ENCODE measurements at regions not wholly inside any gene's neighbourhood (a gene's known extent, or its start where the extent isn't known, plus 50 kb on each side); places are given as distances from the start of the nearest gene placed in this dataset.

GRCh38 chr1:47557066-47557465 lies 119.2 kb downstream of the FOXD2 start:
- Histone ChIP-seq H3K4me3 (ENCODE audit: low read depth, low read length) (no peak overlapping the region), H3K36me3 (ENCODE audit: control insufficient read depth, insufficient read depth, low read length) (no peaks in the 10 kb centered on the region), H3K9ac (ENCODE audit: low read depth, low read length) (no peak overlapping the region), H3K27me3 (ENCODE audit: control insufficient read depth, insufficient read depth, low read length) (peaks cover 2% of the 10 kb centered on the region), H3K4me1 (ENCODE audit: control insufficient read depth, insufficient read depth, low read length) (peaks cover 9% of the 10 kb centered on the region), H3K9me3 (ENCODE audit: control insufficient read depth, insufficient read depth, low read length) (no peaks in the 10 kb centered on the region)

- Histone ChIP-seq H3K4me1 (ENCODE audit: control insufficient read depth, insufficient read depth, low read length) (peaks cover 15% of the 10 kb centered on the region), H3K36me3 (ENCODE audit: control insufficient read depth, insufficient read depth, low read length) (no peaks in the 10 kb centered on the region), H3K4me3 (ENCODE audit: low read depth, low read length) (no peak overlapping the region), H3K27me3 (ENCODE audit: control insufficient read depth, insufficient read depth, low read length) (peaks cover 6% of the 10 kb centered on the region), H3K9ac (ENCODE audit: low read depth, low read length) (no peak overlapping the region), H3K9me3 (ENCODE audit: control insufficient read depth, insufficient read depth, low read length) (no peaks in the 10 kb centered on the region)
These were observed 121.1 kb downstream of the FOXD2 start for GRCh38 chr1:47558601-47559593.

- H3K27me3 ChIP-seq (ENCODE audit: control insufficient read depth, insufficient read depth, low read length): peaks cover 5% of the 10 kb centered on the region
- H3K4me1 ChIP-seq (ENCODE audit: control insufficient read depth, insufficient read depth, low read length): peaks cover 24% of the 10 kb centered on the region
These were observed 122.3 kb downstream of the FOXD2 start for GRCh38 chr1:47559944-47560695.

GRCh38 chr1:47561523-47562007 lies 123.7 kb downstream of the FOXD2 start:
- no peaks in the 10 kb centered on the region for H3K36me3 ChIP-seq (ENCODE audit: control insufficient read depth, insufficient read depth, low read length)
- peaks cover 21% of the 10 kb centered on the region for H3K4me1 ChIP-seq (ENCODE audit: control insufficient read depth, insufficient read depth, low read length)
- peaks cover 7% of the 10 kb centered on the region for H3K27me3 ChIP-seq (ENCODE audit: control insufficient read depth, insufficient read depth, low read length)
- H3K9ac ChIP-seq (ENCODE audit: low read depth, low read length): no peak overlapping the region
- no peaks in the 10 kb centered on the region for H3K9me3 ChIP-seq (ENCODE audit: control insufficient read depth, insufficient read depth, low read length)
- H3K4me3 ChIP-seq (ENCODE audit: low read depth, low read length): no peak overlapping the region

More at GRCh38 chr1:47559944-47560695, 122.3 kb downstream of the FOXD2 start:
- no peaks in the 10 kb centered on the region for H3K36me3 ChIP-seq (ENCODE audit: control insufficient read depth, insufficient read depth, low read length)
- H3K9ac ChIP-seq (ENCODE audit: low read depth, low read length): no peak overlapping the region
- no peaks in the 10 kb centered on the region for H3K9me3 ChIP-seq (ENCODE audit: control insufficient read depth, insufficient read depth, low read length)
- H3K4me3 ChIP-seq (ENCODE audit: low read depth, low read length): no peak overlapping the region

GRCh38 chr1:47562147-47562546 lies 124.3 kb downstream of the FOXD2 start:
- peaks cover 19% of the 10 kb centered on the region for H3K4me1 ChIP-seq (ENCODE audit: control insufficient read depth, insufficient read depth, low read length)
- H3K9me3 ChIP-seq (ENCODE audit: control insufficient read depth, insufficient read depth, low read length): no peaks in the 10 kb centered on the region
- H3K9ac ChIP-seq (ENCODE audit: low read depth, low read length): no peak overlapping the region
- H3K4me3 ChIP-seq (ENCODE audit: low read depth, low read length): no peak overlapping the region
- peaks cover 7% of the 10 kb centered on the region for H3K27me3 ChIP-seq (ENCODE audit: control insufficient read depth, insufficient read depth, low read length)
- no peaks in the 10 kb centered on the region for H3K36me3 ChIP-seq (ENCODE audit: control insufficient read depth, insufficient read depth, low read length)

- Histone ChIP-seq H3K4me3 (ENCODE audit: low read depth, low read length) (no peak overlapping the region), H3K9me3 (ENCODE audit: control insufficient read depth, insufficient read depth, low read length) (no peaks in the 10 kb centered on the region), H3K4me1 (ENCODE audit: control insufficient read depth, insufficient read depth, low read length) (peaks cover 19% of the 10 kb centered on the region), H3K36me3 (ENCODE audit: control insufficient read depth, insufficient read depth, low read length) (no peaks in the 10 kb centered on the region), H3K27me3 (ENCODE audit: control insufficient read depth, insufficient read depth, low read length) (peaks cover 7% of the 10 kb centered on the region), H3K9ac (ENCODE audit: low read depth, low read length) (no peak overlapping the region)
These were observed 125.0 kb downstream of the FOXD2 start for GRCh38 chr1:47562799-47563198.

- Histone ChIP-seq H3K9me3 (ENCODE audit: control insufficient read depth, insufficient read depth, low read length) (no peaks in the 10 kb centered on the region), H3K27me3 (ENCODE audit: control insufficient read depth, insufficient read depth, low read length) (peaks cover 8% of the 10 kb centered on the region), H3K9ac (ENCODE audit: low read depth, low read length) (no peak overlapping the region), H3K4me1 (ENCODE audit: control insufficient read depth, insufficient read depth, low read length) (peaks cover 19% of the 10 kb centered on the region), H3K4me3 (ENCODE audit: low read depth, low read length) (no peak overlapping the region), H3K36me3 (ENCODE audit: control insufficient read depth, insufficient read depth, low read length) (no peaks in the 10 kb centered on the region)
These were observed 125.4 kb downstream of the FOXD2 start for GRCh38 chr1:47563201-47563600.

GRCh38 chr1:47564570-47564969 lies 126.7 kb downstream of the FOXD2 start:
- Histone ChIP-seq H3K9ac (ENCODE audit: low read depth, low read length) (no peak overlapping the region), H3K27me3 (ENCODE audit: control insufficient read depth, insufficient read depth, low read length) (peaks cover 10% of the 10 kb centered on the region), H3K36me3 (ENCODE audit: control insufficient read depth, insufficient read depth, low read length) (no peaks in the 10 kb centered on the region), H3K4me3 (ENCODE audit: low read depth, low read length) (no peak overlapping the region), H3K4me1 (ENCODE audit: control insufficient read depth, insufficient read depth, low read length) (peaks cover 19% of the 10 kb centered on the region), H3K9me3 (ENCODE audit: control insufficient read depth, insufficient read depth, low read length) (no peaks in the 10 kb centered on the region)

- H3K9me3 ChIP-seq (ENCODE audit: control insufficient read depth, insufficient read depth, low read length): no peaks in the 10 kb centered on the region
- no peaks in the 10 kb centered on the region for H3K36me3 ChIP-seq (ENCODE audit: control insufficient read depth, insufficient read depth, low read length)
- peaks cover 24% of the 10 kb centered on the region for H3K4me1 ChIP-seq (ENCODE audit: control insufficient read depth, insufficient read depth, low read length)
- no peak overlapping the region for H3K4me3 ChIP-seq (ENCODE audit: low read depth, low read length)
- H3K9ac ChIP-seq (ENCODE audit: low read depth, low read length): no peak overlapping the region
- H3K27me3 ChIP-seq (ENCODE audit: control insufficient read depth, insufficient read depth, low read length): peaks cover 10% of the 10 kb centered on the region
These were observed 127.2 kb downstream of the FOXD2 start for GRCh38 chr1:47565092-47565491.

GRCh38 chr1:47565676-47566075 lies 127.8 kb downstream of the FOXD2 start:
- Histone ChIP-seq H3K9ac (ENCODE audit: low read depth, low read length) (no peak overlapping the region), H3K4me3 (ENCODE audit: low read depth, low read length) (no peak overlapping the region), H3K36me3 (ENCODE audit: control insufficient read depth, insufficient read depth, low read length) (no peaks in the 10 kb centered on the region), H3K4me1 (ENCODE audit: control insufficient read depth, insufficient read depth, low read length) (peaks cover 24% of the 10 kb centered on the region), H3K27me3 (ENCODE audit: control insufficient read depth, insufficient read depth, low read length) (peaks cover 16% of the 10 kb centered on the region), H3K9me3 (ENCODE audit: control insufficient read depth, insufficient read depth, low read length) (no peaks in the 10 kb centered on the region)

- peaks cover 16% of the 10 kb centered on the region for H3K27me3 ChIP-seq (ENCODE audit: control insufficient read depth, insufficient read depth, low read length)
- no peaks in the 10 kb centered on the region for H3K9me3 ChIP-seq (ENCODE audit: control insufficient read depth, insufficient read depth, low read length)
- peaks cover 24% of the 10 kb centered on the region for H3K4me1 ChIP-seq (ENCODE audit: control insufficient read depth, insufficient read depth, low read length)
- H3K4me3 ChIP-seq (ENCODE audit: low read depth, low read length): no peak overlapping the region
- no peaks in the 10 kb centered on the region for H3K36me3 ChIP-seq (ENCODE audit: control insufficient read depth, insufficient read depth, low read length)
- no peak overlapping the region for H3K9ac ChIP-seq (ENCODE audit: low read depth, low read length)
These were observed 130.9 kb downstream of the FOXD2 start for GRCh38 chr1:47568763-47569162.

All from iPS-15b (cell line).